NT2/D1 (cell line): ENCODE measurements at regions not wholly inside any gene's neighbourhood (a gene's known extent, or its start where the extent isn't known, plus 50 kb on each side); places are given as distances from the start of the nearest gene placed in this dataset.

Experiments
- SUZ12 ChIP-seq: IDR thresholded peaks from 2 replicates; pipeline ENCODE4 v1.6.1; 2011; ENCODE audit not compliant: insufficient read length, insufficient read depth; ENCODE audit errors: extremely low read depth
- YY1 ChIP-seq: IDR thresholded peaks from 2 replicates; pipeline ENCODE4 v1.6.1; 2011; ENCODE audit not compliant: insufficient read length, insufficient read depth

- TF ChIP-seq YY1 (no peak), SUZ12 (no peak)
These were observed 175.4 kb upstream of the IGSF21 start for GRCh38 chr1:17932164-17932563.
